ENCODE measurements at regions not wholly inside any gene's neighbourhood (a gene's known extent, or its start where the extent isn't known, plus 50 kb on each side); places are given as distances from the start of the nearest gene placed in this dataset.

- Histone ChIP-seq H3K27ac (ENCODE audit: low read depth in 2 of 2, low read length in 2 of 2) (no peak overlapping the region), H3K27me3 (ENCODE audit: control insufficient read depth, insufficient read depth, low read length) (no peaks in the 10 kb centered on the region), H3K4me1 (ENCODE audit: control insufficient read depth in 2 of 3, insufficient read depth in 2 of 3, low read depth in 1 of 3, low read length in 3 of 3) (no peaks in the 10 kb centered on the region), H3K36me3 (ENCODE audit: control insufficient read depth in 2 of 3, insufficient read depth in 3 of 3, low read length in 3 of 3) (no peaks in the 10 kb centered on the region), H3K9ac (ENCODE audit: low read length in 3 of 3) (no peak overlapping the region), H3K4me3 (ENCODE audit: low read length in 3 of 3) (no peak overlapping the region), H3K9me3 (ENCODE audit: control insufficient read depth in 2 of 3, insufficient read depth in 1 of 3, low read length in 3 of 3) (no peaks in the 10 kb centered on the region)
- no peak for TF ChIP-seq CTCF (IDR thresholded peaks at IDR 0.05; ENCODE audit: borderline replicate concordance, extremely low read depth, insufficient read depth)
- intact Hi-C loops (cut with DNase I) = no loop called here
- no peak for FAIRE-seq
- DNase-seq = no peak
These were observed 285.9 kb downstream of the IL15 start for GRCh38 chr4:141922236-141922635.

GRCh38 chr4:141926406-141926805 is 290.0 kb downstream of the IL15 start:
- Histone ChIP-seq H3K4me3 (ENCODE audit: low read length in 3 of 3) (no peak overlapping the region), H3K27me3 (ENCODE audit: control insufficient read depth, insufficient read depth, low read length) (no peaks in the 10 kb centered on the region), H3K36me3 (ENCODE audit: control insufficient read depth in 2 of 3, insufficient read depth in 3 of 3, low read length in 3 of 3) (no peaks in the 10 kb centered on the region), H3K27ac (ENCODE audit: low read depth in 2 of 2, low read length in 2 of 2) (no peak overlapping the region), H3K9me3 (ENCODE audit: control insufficient read depth in 2 of 3, insufficient read depth in 1 of 3, low read length in 3 of 3) (no peaks in the 10 kb centered on the region), H3K4me1 (ENCODE audit: control insufficient read depth in 2 of 3, insufficient read depth in 2 of 3, low read depth in 1 of 3, low read length in 3 of 3) (no peaks in the 10 kb centered on the region), H3K9ac (ENCODE audit: low read length in 3 of 3) (no peak overlapping the region)
- DNase-seq = no peak
- TF ChIP-seq CTCF (IDR thresholded peaks at IDR 0.05; ENCODE audit: borderline replicate concordance, extremely low read depth, insufficient read depth) = no peak
- intact Hi-C loops (cut with DNase I) = no loop called here
- FAIRE-seq = no peak

GRCh38 chr4:141932490-141932889 is 296.1 kb downstream of the IL15 start:
- Histone ChIP-seq H3K36me3 (ENCODE audit: control insufficient read depth in 2 of 3, insufficient read depth in 3 of 3, low read length in 3 of 3) (no peaks in the 10 kb centered on the region), H3K27ac (ENCODE audit: low read depth in 2 of 2, low read length in 2 of 2) (no peak overlapping the region), H3K9me3 (ENCODE audit: control insufficient read depth in 2 of 3, insufficient read depth in 1 of 3, low read length in 3 of 3) (no peaks in the 10 kb centered on the region), H3K9ac (ENCODE audit: low read length in 3 of 3) (no peak overlapping the region), H3K4me3 (ENCODE audit: low read length in 3 of 3) (no peak overlapping the region), H3K27me3 (ENCODE audit: control insufficient read depth, insufficient read depth, low read length) (no peaks in the 10 kb centered on the region), H3K4me1 (ENCODE audit: control insufficient read depth in 2 of 3, insufficient read depth in 2 of 3, low read depth in 1 of 3, low read length in 3 of 3) (no peaks in the 10 kb centered on the region)
- no peak for FAIRE-seq
- intact Hi-C loops (cut with DNase I) = no loop called here
- no peak for DNase-seq
- no peak for TF ChIP-seq CTCF (IDR thresholded peaks at IDR 0.05; ENCODE audit: borderline replicate concordance, extremely low read depth, insufficient read depth)

- no peak overlapping the region for H3K27ac ChIP-seq (ENCODE audit: low read depth in 2 of 2, low read length in 2 of 2)
- no peak for TF ChIP-seq CTCF (IDR thresholded peaks at IDR 0.05; ENCODE audit: borderline replicate concordance, extremely low read depth, insufficient read depth)
- H3K9ac ChIP-seq (ENCODE audit: low read length in 3 of 3) = no peak overlapping the region
- DNase-seq = no peak
- peaks cover 0 to 5% (median 0%) of the 10 kb centered on the region in 3 donors for H3K9me3 ChIP-seq (ENCODE audit: control insufficient read depth in 2 of 3, insufficient read depth in 1 of 3, low read length in 3 of 3)
- H3K36me3 ChIP-seq (ENCODE audit: control insufficient read depth in 2 of 3, insufficient read depth in 3 of 3, low read length in 3 of 3) = no peaks in the 10 kb centered on the region
- intact Hi-C loops (cut with DNase I) = no loop called here
- H3K4me1 ChIP-seq (ENCODE audit: control insufficient read depth in 2 of 3, insufficient read depth in 2 of 3, low read depth in 1 of 3, low read length in 3 of 3) = no peaks in the 10 kb centered on the region
- FAIRE-seq = no peak
- no peak overlapping the region for H3K4me3 ChIP-seq (ENCODE audit: low read length in 3 of 3)
- no peaks in the 10 kb centered on the region for H3K27me3 ChIP-seq (ENCODE audit: control insufficient read depth, insufficient read depth, low read length)
These were observed 297.6 kb downstream of the IL15 start for GRCh38 chr4:141933978-141934377.

Measured in kidney (tissue), 13 donors.